H9 (cell line): ENCODE measurements at regions not wholly inside any gene's neighbourhood (a gene's known extent, or its start where the extent isn't known, plus 50 kb on each side); places are given as distances from the start of the nearest gene placed in this dataset.
"Not testable (repeated sequence)": the region's sequence is repeated elsewhere in the genome, so short reads cannot be mapped to it uniquely, and the experiment has no call there.

ENCODE experiments used
- DNase-seq: peaks from one replicate; pipeline ENCODE4 v3.0.0-alpha.2; 2017
- H2AFZ ChIP-seq: one replicate; pipeline ENCODE4 v1.6.1; 2013; ENCODE audit warnings: mild to moderate bottlenecking, low read length, control low read depth, moderate library complexity
- H2AK5ac ChIP-seq: 2 replicates; pipeline ENCODE4 v1.6.1; 2013; ENCODE audit warnings: low read length, control low read depth, mixed read lengths; ENCODE audit not compliant: insufficient read length
- H2BK120ac ChIP-seq: one replicate; pipeline ENCODE4 v1.6.1; 2013; ENCODE audit warnings: low read depth, mild to moderate bottlenecking, low read length, control low read depth, inconsistent platforms; ENCODE audit not compliant: poor library complexity, severe bottlenecking
- H2BK12ac ChIP-seq: 2 replicates; pipeline ENCODE4 v1.6.1; 2013; ENCODE audit warnings: low read length, control low read depth, mixed read lengths, low read depth; ENCODE audit not compliant: insufficient read length
- H2BK15ac ChIP-seq: 2 replicates; pipeline ENCODE4 v1.6.1; 2013; ENCODE audit warnings: low read depth, low read length, control low read depth
- H2BK20ac ChIP-seq: one replicate; pipeline ENCODE4 v1.6.1; 2013; ENCODE audit warnings: low read depth, mild to moderate bottlenecking, low read length, control low read depth, inconsistent platforms; ENCODE audit not compliant: poor library complexity, severe bottlenecking
- H2BK5ac ChIP-seq: 2 replicates; pipeline ENCODE4 v1.6.1; 2013; ENCODE audit warnings: low read length, control low read depth, mixed read lengths; ENCODE audit not compliant: insufficient read length
- H3K14ac ChIP-seq: 2 replicates; pipeline ENCODE4 v1.6.1; 2013; ENCODE audit warnings: low read length, control low read depth; ENCODE audit not compliant: insufficient read depth
- H3K18ac ChIP-seq: 2 replicates; pipeline ENCODE4 v1.6.1; 2013; ENCODE audit warnings: low read depth, mild to moderate bottlenecking, mixed read lengths, low read length, control low read depth; ENCODE audit not compliant: insufficient read length
- H3K23ac ChIP-seq: 2 replicates; pipeline ENCODE4 v1.6.1; 2013; ENCODE audit warnings: low read length, control low read depth, mixed read lengths, low read depth; ENCODE audit not compliant: insufficient read length
- H3K23me2 ChIP-seq: 2 replicates; pipeline ENCODE4 v1.6.1; 2013; ENCODE audit warnings: low read depth, mild to moderate bottlenecking, mixed read lengths, low read length, control low read depth; ENCODE audit not compliant: insufficient read length, poor library complexity, severe bottlenecking
- H3K27ac ChIP-seq: 2 replicates; pipeline ENCODE4 v1.5.1; 2013; ENCODE audit warnings: low read length, control low read depth, mixed read lengths, low read depth; ENCODE audit not compliant: insufficient read length
- H3K27me3 ChIP-seq: 2 replicates; pipeline ENCODE4 v1.6.1; 2013; ENCODE audit warnings: low read length, control low read depth, inconsistent platforms; ENCODE audit not compliant: insufficient read depth
- H3K4ac ChIP-seq: 2 replicates; pipeline ENCODE4 v1.6.1; 2013; ENCODE audit warnings: low read depth, mild to moderate bottlenecking, control low read depth, inconsistent platforms, low read length, moderate library complexity
- H3K4me1 ChIP-seq: 2 replicates; pipeline ENCODE4 v1.6.1; 2013; ENCODE audit warnings: low read length, control low read depth, inconsistent platforms; ENCODE audit not compliant: insufficient read depth
- H3K4me2 ChIP-seq: 2 replicates; pipeline ENCODE4 v1.6.1; 2013; ENCODE audit warnings: low read length, control low read depth, mixed read lengths; ENCODE audit not compliant: insufficient read length, insufficient read depth
- H3K56ac ChIP-seq: 2 replicates; pipeline ENCODE4 v1.6.1; 2013; ENCODE audit warnings: low read depth, mild to moderate bottlenecking, mixed read lengths, low read length, control low read depth; ENCODE audit not compliant: insufficient read length
- H3K79me1 ChIP-seq: 2 replicates; pipeline ENCODE4 v1.6.1; 2013; ENCODE audit warnings: low read depth, mild to moderate bottlenecking, moderate library complexity, low read length, control low read depth, inconsistent platforms; ENCODE audit not compliant: insufficient read depth, poor library complexity, severe bottlenecking
- H3K79me2 ChIP-seq: 2 replicates; pipeline ENCODE4 v1.6.1; 2013; ENCODE audit warnings: low read length, control low read depth, inconsistent platforms; ENCODE audit not compliant: insufficient read depth
- H3K9ac ChIP-seq: 2 replicates; pipeline ENCODE4 v1.6.1; 2013; ENCODE audit warnings: low read length, control low read depth, mixed read lengths; ENCODE audit not compliant: insufficient read length; ENCODE audit errors: extremely low read depth
- H3K9me3 ChIP-seq: one replicate; pipeline ENCODE4 v1.6.1; 2013; ENCODE audit warnings: low read depth, low read length, inconsistent platforms; ENCODE audit not compliant: control insufficient read depth
- H3T11ph ChIP-seq: one replicate; pipeline ENCODE4 v1.6.1; 2013; ENCODE audit warnings: mild to moderate bottlenecking, low read length, control low read depth, inconsistent platforms
- H4K20me1 ChIP-seq: one replicate; pipeline ENCODE4 v1.6.1; 2013; ENCODE audit not compliant: control insufficient read depth, insufficient read length, insufficient read depth
- H4K5ac ChIP-seq: 2 replicates; pipeline ENCODE4 v1.6.1; 2013; ENCODE audit warnings: low read depth, mild to moderate bottlenecking, mixed read lengths, low read length, control low read depth; ENCODE audit not compliant: insufficient read length
- H4K8ac ChIP-seq: replicated peaks from 2 replicates; pipeline ENCODE4 v1.6.1; 2013; ENCODE audit warnings: low read length, control low read depth, mixed read lengths, low read depth; ENCODE audit not compliant: insufficient read length
- H4K91ac ChIP-seq: 2 replicates; pipeline ENCODE4 v1.6.1; 2013; ENCODE audit warnings: low read depth, mild to moderate bottlenecking, moderate library complexity, mixed read lengths, low read length, control low read depth; ENCODE audit not compliant: insufficient read length
- H3K27ac Mint-ChIP-seq, 3 experiments: 2 replicates in 2 of 3; 3 replicates in 1 of 3; pipeline ENCODE4 v1.8.0; 2020 to 2021; ENCODE audit warnings: mixed read lengths in 3 of 3, mild to moderate bottlenecking in 1 of 3, moderate library complexity in 1 of 3
- H3K27me3 Mint-ChIP-seq: 2 replicates; pipeline ENCODE4 v1.8.0; 2021; ENCODE audit warnings: low read depth, mild to moderate bottlenecking, moderate library complexity, mixed read lengths
- H3K36me3 Mint-ChIP-seq, 3 experiments: 2 replicates in 2 of 3; 3 replicates in 1 of 3; pipeline ENCODE4 v1.8.0; 2020 to 2021; ENCODE audit warnings: low read depth in 3 of 3, mixed read lengths in 3 of 3; ENCODE audit not compliant: insufficient read depth in 1 of 3
- H3K4me1 Mint-ChIP-seq, 2 experiments: 2 replicates each; pipeline ENCODE4 v1.8.0; 2020; ENCODE audit warnings: mixed read lengths in 2 of 2
- H3K4me3 Mint-ChIP-seq, 2 experiments: 2 replicates in 1 of 2; 3 replicates in 1 of 2; pipeline ENCODE4 v1.8.0; 2020 to 2021; ENCODE audit warnings: mild to moderate bottlenecking in 2 of 2, mixed read lengths in 2 of 2, moderate library complexity in 1 of 2
- H3K9me3 Mint-ChIP-seq, 2 experiments: 2 replicates in 1 of 2; 3 replicates in 1 of 2; pipeline ENCODE4 v1.8.0; 2020; ENCODE audit warnings: mild to moderate bottlenecking in 2 of 2, mixed read lengths in 2 of 2, moderate library complexity in 1 of 2
- WGBS: extraction: QIAGEN DNeasy Blood & Tissue Kit; methylation state at CpG from one replicate; pipeline ENCODE4 v1.1.7; 2013; ENCODE audit warnings: missing lambda C conversion rate, low lambda C conversion rate, mixed read lengths; ENCODE audit not compliant: insufficient read length; ENCODE audit errors: extremely low coverage; 5-methylcytosine and 5-hydroxymethylcytosine counted together

DNA sequence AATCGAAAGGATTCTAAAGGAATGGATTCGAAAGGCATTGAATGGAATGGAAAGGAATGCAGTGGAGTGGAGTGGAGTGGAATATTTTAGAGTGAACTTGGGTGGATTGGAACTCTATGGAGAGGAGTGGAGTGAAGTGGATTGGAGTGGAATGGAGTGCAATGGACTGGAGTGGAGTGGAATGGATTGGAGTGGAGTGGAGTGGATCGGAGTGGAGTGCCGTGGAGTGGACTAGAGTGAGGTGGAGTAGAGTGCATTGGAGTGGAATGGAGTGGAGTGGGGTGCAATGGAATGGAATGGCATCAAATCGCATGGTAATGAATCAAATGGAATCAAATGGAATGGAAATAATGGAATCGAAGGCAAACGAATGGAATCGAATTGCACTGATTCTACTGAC is 1044.8 kb downstream of the CDY1 start:
- H3K4me3 Mint-ChIP-seq, H3K79me2 ChIP-seq, H2AFZ ChIP-seq, H3K18ac ChIP-seq, H3K36me3 Mint-ChIP-seq, H3K56ac ChIP-seq, H3K27ac Mint-ChIP-seq, H3T11ph ChIP-seq, DNase-seq, H2BK15ac ChIP-seq, H3K4me1 ChIP-seq, H4K20me1 ChIP-seq, H3K79me1 ChIP-seq, H3K4me1 Mint-ChIP-seq, H3K9ac ChIP-seq, H3K14ac ChIP-seq, H3K23ac ChIP-seq, H2BK12ac ChIP-seq, H2BK120ac ChIP-seq, H4K91ac ChIP-seq, H3K27me3 ChIP-seq, H4K5ac ChIP-seq, H3K27me3 Mint-ChIP-seq, H2BK20ac ChIP-seq, H3K9me3 ChIP-seq, H4K8ac ChIP-seq, H3K4ac ChIP-seq, H3K23me2 ChIP-seq, H2BK5ac ChIP-seq, H3K4me2 ChIP-seq, H2AK5ac ChIP-seq, H3K27ac ChIP-seq: not testable (repeated sequence)
- no CpG with 5 or more reads among the region's 8 CpGs for WGBS
- peaks cover 5 to 19% of the 10 kb centered on the region in 2 experiments; a peak in 3 of 5 replicates for H3K9me3 Mint-ChIP-seq

DNA sequence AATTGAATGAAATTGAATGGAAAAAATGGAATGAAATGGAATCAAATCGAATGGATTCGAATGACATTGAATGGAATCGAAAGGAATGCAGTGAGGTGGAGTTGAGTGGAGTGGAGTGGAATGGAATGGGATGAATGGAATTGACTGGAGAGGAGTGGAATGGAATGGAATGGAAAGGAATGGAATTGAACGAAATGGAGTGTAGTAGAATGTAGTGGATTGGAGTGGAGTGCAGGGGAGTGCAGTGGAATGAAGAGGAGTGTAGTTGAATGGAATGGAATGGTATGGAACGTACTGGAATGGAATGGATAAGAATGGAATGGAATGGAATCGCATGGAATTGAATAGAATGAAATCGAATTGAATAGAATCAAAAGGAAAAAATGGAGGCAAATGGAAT is 1047.3 kb downstream of the CDY1 start:
- not testable (repeated sequence) for H3K23me2 ChIP-seq, H4K91ac ChIP-seq, H3T11ph ChIP-seq, H3K4me2 ChIP-seq, H2BK15ac ChIP-seq, H3K14ac ChIP-seq, H4K5ac ChIP-seq, DNase-seq, H2BK12ac ChIP-seq, H3K56ac ChIP-seq, H2BK120ac ChIP-seq, H4K20me1 ChIP-seq, H2AFZ ChIP-seq, H3K9ac ChIP-seq, H2AK5ac ChIP-seq, H3K4me1 ChIP-seq, H2BK20ac ChIP-seq, H3K4ac ChIP-seq, H3K27ac ChIP-seq, H3K36me3 Mint-ChIP-seq, H3K9me3 ChIP-seq, H3K4me3 Mint-ChIP-seq, H3K4me1 Mint-ChIP-seq, H3K27ac Mint-ChIP-seq, H2BK5ac ChIP-seq, H3K79me1 ChIP-seq, H3K27me3 Mint-ChIP-seq, H3K23ac ChIP-seq, H4K8ac ChIP-seq, H3K79me2 ChIP-seq, H3K27me3 ChIP-seq, H3K18ac ChIP-seq
- WGBS = no CpG with 5 or more reads among the region's 7 CpGs
- H3K9me3 Mint-ChIP-seq = peaks cover 2 to 14% of the 10 kb centered on the region in 2 experiments; a peak in 2 of 5 replicates
